HEK293 (cell line): ENCODE measurements at regions not wholly inside any gene's neighbourhood (a gene's known extent, or its start where the extent isn't known, plus 50 kb on each side); places are given as distances from the start of the nearest gene placed in this dataset.

ENCODE experiments used
- CTCF ChIA-PET: fragments of 350-600 bp; formaldehyde crosslinking; extraction: SDS; loops from one replicate; lab custom pipeline; 2021; ENCODE audit warnings: antibody characterized with exemption; lab: Yijun Ruan, JAX
- POLR2A ChIA-PET: fragments of 300-600 bp; formaldehyde crosslinking; extraction: SDS; loops from one replicate; lab custom pipeline; 2020; ENCODE audit warnings: antibody characterized with exemption, inconsistent platforms; lab: Yijun Ruan, JAX
- H3K27ac ChIP-seq: fragments of 200-500 bp; sonication (Bioruptor generic); 2 replicates; pipeline ENCODE4 v1.5.1; 2014; ENCODE audit warnings: low read depth, low read length, control low read depth, inconsistent platforms; ENCODE audit errors: extremely low read depth
- H3K36me3 ChIP-seq, 2 experiments: fragments of 200-500 bp in 1 of 2; sonication (Bioruptor generic) in 1 of 2; 1 replicate in 1 of 2; 2 replicates in 1 of 2; pipeline ENCODE4 v1.5.1; 2014 to 2017; ENCODE audit warnings: inconsistent platforms in 2 of 2, low read length in 2 of 2; ENCODE audit not compliant: control insufficient read depth in 2 of 2, insufficient read depth in 1 of 2
- H3K4me1 ChIP-seq: fragments of 200-500 bp; sonication (Bioruptor generic); 2 replicates; pipeline ENCODE4 v1.5.1; 2014; ENCODE audit warnings: mild to moderate bottlenecking, low read length, inconsistent platforms; ENCODE audit not compliant: control insufficient read depth, insufficient read depth
- H3K4me3 ChIP-seq: 2 replicates; pipeline ENCODE4 v1.5.1; 2011; ENCODE audit warnings: low read depth, mild to moderate bottlenecking, control low read depth, low read length, moderate library complexity
- H3K9me3 ChIP-seq: fragments of 200-500 bp; sonication (Bioruptor generic); 2 replicates; pipeline ENCODE4 v1.5.1; 2014; ENCODE audit warnings: low read depth, low read length, inconsistent platforms; ENCODE audit not compliant: control insufficient read depth, insufficient read depth
- BCL11A ChIP-seq: fragments of 450-650 bp; formaldehyde crosslinking; IDR thresholded peaks from 2 replicates; pipeline ENCODE4 v1.5.1; 2016; ENCODE audit warnings: low read depth, missing biosample characterization, missing genetic modification characterization
- BCL11B ChIP-seq: fragments of 450-650 bp; formaldehyde crosslinking; IDR thresholded peaks from 2 replicates; pipeline ENCODE4 v1.5.1; 2016; ENCODE audit warnings: low read depth, missing biosample characterization, missing genetic modification characterization
- BCL6B ChIP-seq: fragments of 450-650 bp; formaldehyde crosslinking; IDR thresholded peaks from 2 replicates; pipeline ENCODE4 v1.5.1; 2017; ENCODE audit warnings: missing biosample characterization, missing genetic modification characterization
- HOXD13 ChIP-seq: sonication (generic); formaldehyde crosslinking; IDR thresholded peaks from 2 replicates; pipeline ENCODE4 v1.8.0; 2022; ENCODE audit warnings: missing genetic modification reagents, borderline replicate concordance
- KLF7 ChIP-seq: fragments of 450-650 bp; formaldehyde crosslinking; IDR thresholded peaks from 2 replicates; pipeline ENCODE4 v1.5.1; 2016; ENCODE audit warnings: missing biosample characterization, missing genetic modification characterization, borderline replicate concordance
- KLF9 ChIP-seq: fragments of 450-650 bp; formaldehyde crosslinking; IDR thresholded peaks from 2 replicates; pipeline ENCODE4 v1.5.1; 2016; ENCODE audit warnings: missing biosample characterization, missing genetic modification characterization, low read depth
- SALL2 ChIP-seq: fragments of 450-650 bp; formaldehyde crosslinking; IDR thresholded peaks from 2 replicates; pipeline ENCODE4 v1.5.0; 2017; ENCODE audit warnings: missing biosample characterization, mild to moderate bottlenecking, missing genetic modification characterization, borderline replicate concordance
- TCF7L2 ChIP-seq: IDR thresholded peaks from 2 replicates; pipeline ENCODE4 v1.6.1; 2011; ENCODE audit warnings: low read depth, mild to moderate bottlenecking, inconsistent platforms, low read length, moderate library complexity, borderline replicate concordance
- TRIM28 ChIP-seq: IDR thresholded peaks from 2 replicates; pipeline ENCODE4 v1.6.1; 2011; ENCODE audit warnings: low read length, control low read depth, borderline replicate concordance
- TSHZ1 ChIP-seq: fragments of 450-650 bp; formaldehyde crosslinking; IDR thresholded peaks from 2 replicates; pipeline ENCODE4 v1.5.1; 2016; ENCODE audit warnings: missing biosample characterization, missing genetic modification characterization, borderline replicate concordance
- YY1 ChIP-seq: fragments of 450-650 bp; formaldehyde crosslinking; IDR thresholded peaks from 2 replicates; pipeline ENCODE4 v1.5.1; 2018; ENCODE audit warnings: missing biosample characterization, missing genetic modification characterization
- ZFP37 ChIP-seq: fragments of 450-650 bp; formaldehyde crosslinking; IDR thresholded peaks from 2 replicates; pipeline ENCODE4 v1.5.1; 2016; ENCODE audit warnings: missing biosample characterization, missing genetic modification characterization
- ZNF114 ChIP-seq: fragments of 450-650 bp; formaldehyde crosslinking; IDR thresholded peaks from 2 replicates; pipeline ENCODE4 v1.5.0; 2017; ENCODE audit warnings: missing biosample characterization, missing genetic modification characterization
- ZNF157 ChIP-seq: fragments of 450-650 bp; formaldehyde crosslinking; IDR thresholded peaks from 2 replicates; pipeline ENCODE4 v1.5.1; 2016; ENCODE audit warnings: missing biosample characterization, missing genetic modification characterization
- ZNF169 ChIP-seq: fragments of 450-650 bp; formaldehyde crosslinking; IDR thresholded peaks from 2 replicates; pipeline ENCODE4 v1.5.1; 2016; ENCODE audit warnings: missing biosample characterization, missing genetic modification characterization
- ZNF19 ChIP-seq: fragments of 450-650 bp; formaldehyde crosslinking; IDR thresholded peaks from 2 replicates; pipeline ENCODE4; 2016; ENCODE audit warnings: missing biosample characterization, missing genetic modification characterization, low read depth
- ZNF202 ChIP-seq: fragments of 450-650 bp; formaldehyde crosslinking; IDR thresholded peaks from 2 replicates; pipeline ENCODE4 v1.5.1; 2016; ENCODE audit warnings: missing biosample characterization, missing genetic modification characterization, borderline replicate concordance
- ZNF280C ChIP-seq: fragments of 450-650 bp; formaldehyde crosslinking; IDR thresholded peaks from 2 replicates; pipeline ENCODE4 v1.5.1; 2016; ENCODE audit warnings: missing biosample characterization, missing genetic modification characterization
- ZNF324 ChIP-seq: fragments of 450-650 bp; formaldehyde crosslinking; IDR thresholded peaks from 2 replicates; pipeline ENCODE4 v1.5.1; 2016; ENCODE audit warnings: missing biosample characterization, missing genetic modification characterization
- ZNF404 ChIP-seq: fragments of 450-650 bp; formaldehyde crosslinking; IDR thresholded peaks from 2 replicates; pipeline ENCODE4 v1.5.1; 2017; ENCODE audit warnings: missing biosample characterization, missing genetic modification characterization
- ZNF510 ChIP-seq: fragments of 450-650 bp; formaldehyde crosslinking; IDR thresholded peaks from 2 replicates; pipeline ENCODE4 v1.5.1; 2018; ENCODE audit warnings: mild to moderate bottlenecking, missing genetic modification characterization, missing biosample characterization; ENCODE audit not compliant: insufficient replicate concordance
- ZNF623 ChIP-seq: fragments of 450-650 bp; formaldehyde crosslinking; IDR thresholded peaks from 2 replicates; pipeline ENCODE4 v1.5.1; 2016; ENCODE audit warnings: missing biosample characterization, missing genetic modification characterization
- ZNF707 ChIP-seq: fragments of 450-650 bp; formaldehyde crosslinking; IDR thresholded peaks from 2 replicates; pipeline ENCODE4 v1.5.1; 2016; ENCODE audit warnings: missing biosample characterization, missing genetic modification characterization
- ZNF76 ChIP-seq: fragments of 450-650 bp; formaldehyde crosslinking; IDR thresholded peaks from 2 replicates; pipeline ENCODE4; 2016; ENCODE audit warnings: low read depth, missing biosample characterization, missing genetic modification characterization, borderline replicate concordance
- ZNF843 ChIP-seq: fragments of 450-650 bp; formaldehyde crosslinking; IDR thresholded peaks from 2 replicates; pipeline ENCODE4 v1.5.1; 2016; ENCODE audit warnings: missing biosample characterization, missing genetic modification characterization
- ZSCAN23 ChIP-seq: fragments of 450-650 bp; formaldehyde crosslinking; IDR thresholded peaks from 2 replicates; pipeline ENCODE4 v1.5.1; 2016; ENCODE audit warnings: missing biosample characterization, missing genetic modification characterization
- ZSCAN5A ChIP-seq: fragments of 450-650 bp; formaldehyde crosslinking; IDR thresholded peaks from 2 replicates; pipeline ENCODE4 v1.5.1; 2016; ENCODE audit warnings: missing biosample characterization, missing genetic modification characterization

DNA sequence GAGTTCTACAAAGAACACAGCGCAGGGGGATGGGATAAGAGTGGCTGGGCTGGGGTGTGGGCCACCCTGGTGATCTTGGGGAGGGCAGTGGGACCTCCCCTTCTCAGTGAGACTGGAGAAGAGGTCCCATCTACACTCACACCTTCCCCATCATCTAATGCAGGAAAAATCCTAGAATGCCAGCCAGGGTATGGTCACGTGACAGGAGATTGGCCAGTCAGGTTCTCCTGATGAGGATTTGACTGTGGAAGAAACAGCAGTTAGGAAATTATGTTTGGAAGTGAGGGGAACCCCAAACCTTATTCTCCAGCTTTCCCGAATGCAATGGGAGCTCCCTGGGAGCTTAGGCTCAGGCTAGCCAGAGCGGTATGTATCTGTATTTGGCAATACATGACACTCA, 158.8 kb upstream of the GRB10 start:
- H3K4me1 ChIP-seq: no peaks in the 10 kb centered on the region
- no peak overlapping the region for H3K27ac ChIP-seq
- no peaks in the 10 kb centered on the region for H3K9me3 ChIP-seq
- H3K4me3 ChIP-seq: no peak overlapping the region
- TF ChIP-seq BCL11B (tag by site-specific recombination) (no peak), TRIM28 (no peak), SALL2 (tag by site-specific recombination) (no peak), ZNF843 (no peak), TCF7L2 (no peak), BCL11A (tag by site-specific recombination) (no peak), KLF7 (tag by site-specific recombination) (no peak), HOXD13 (CRISPR knock-in tag) (no peak), ZNF280C (no peak), ZFP37 (tag by site-specific recombination) (no peak)
- no peaks in the 10 kb centered on the region for H3K36me3 ChIP-seq
- CTCF ChIA-PET: interaction anchor here (0.6 to 1.2 kb wide), 2 partner anchors 200 to 308 kb away, joined by 4 to 5 read pairs; no protein-coding TSS in a partner anchor
- POLR2A ChIA-PET: no interaction called here

DNA sequence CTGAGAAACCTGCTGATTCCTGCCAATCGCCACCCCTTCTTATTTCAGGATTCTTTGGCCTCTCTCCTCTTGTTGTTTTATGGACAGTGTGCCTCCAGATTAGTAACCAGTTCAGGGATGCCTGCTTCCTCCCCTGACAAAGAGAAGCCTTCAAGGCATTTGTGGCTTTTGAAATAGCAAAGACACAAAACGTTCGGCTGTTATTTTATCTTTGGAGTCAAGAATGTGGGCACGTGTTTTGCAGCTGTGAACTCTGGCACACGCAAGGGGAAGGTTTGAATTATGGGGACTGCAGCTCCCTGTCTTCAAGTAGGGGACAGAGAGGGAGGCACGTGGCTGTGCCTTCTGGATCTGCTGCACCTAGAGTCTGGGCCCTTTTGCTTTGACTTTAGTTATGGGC, 157.9 kb upstream of the GRB10 start:
- no peak overlapping the region for H3K27ac ChIP-seq
- no peaks in the 10 kb centered on the region for H3K36me3 ChIP-seq
- no peaks in the 10 kb centered on the region for H3K4me1 ChIP-seq
- H3K9me3 ChIP-seq: no peaks in the 10 kb centered on the region
- TF ChIP-seq ZNF510 (no peak), ZNF707 (no peak), ZNF202 (tag by site-specific recombination) (no peak), TSHZ1 (tag by site-specific recombination) (no peak), BCL6B (tag by site-specific recombination) (no peak), YY1 (no peak), ZSCAN23 (tag by site-specific recombination) (no peak), ZNF114 (tag by site-specific recombination) (no peak), ZNF76 (tag by site-specific recombination) (no peak), ZNF324 (tag by site-specific recombination) (no peak), KLF9 (tag by site-specific recombination) (no peak), ZNF404 (no peak), ZNF169 (tag by site-specific recombination) (no peak), ZNF157 (tag by site-specific recombination) (no peak), ZNF19 (tag by site-specific recombination) (no peak), ZSCAN5A (tag by site-specific recombination) (no peak), ZNF623 (tag by site-specific recombination) (no peak)
- ChIA-PET POLR2A (no interaction called here), CTCF (no interaction called here)
- H3K4me3 ChIP-seq: no peak overlapping the region
